ENCODE measurements at regions not wholly inside any gene's neighbourhood (a gene's known extent, or its start where the extent isn't known, plus 50 kb on each side); places are given as distances from the start of the nearest gene placed in this dataset.

- no peak overlapping the region for H4K8ac ChIP-seq (ENCODE audit: low read length)
- no peak overlapping the region for H2AK5ac ChIP-seq (ENCODE audit: low read length, severe bottlenecking)
These were observed 129.0 kb downstream of the LYPLAL1 start for GRCh38 chr1:219302697-219303096.

GRCh38 chr1:219299420-219299819 lies 125.7 kb downstream of the LYPLAL1 start:
- H3K79me1 ChIP-seq (replicated peaks; ENCODE audit: low read length, poor library complexity, severe bottlenecking) = no peaks in the 10 kb centered on the region
- H4K91ac ChIP-seq (ENCODE audit: low read length) = no peak overlapping the region
- H3K14ac ChIP-seq (ENCODE audit: low read length in 2 of 2) = no peak overlapping the region
- no peak overlapping the region for H2BK120ac ChIP-seq (ENCODE audit: low read depth, low read length)
- no peak for DNase-seq
- no peak overlapping the region for H3K27ac ChIP-seq (ENCODE audit: low read length, poor library complexity, severe bottlenecking)
- H2BK15ac ChIP-seq (ENCODE audit: low read depth, poor library complexity, severe bottlenecking) = no peak overlapping the region
- H2AFZ ChIP-seq (ENCODE audit: low read depth, low read length) = no peak overlapping the region
- no peak overlapping the region for H2BK12ac ChIP-seq (ENCODE audit: low read length in 2 of 2)
- no peak overlapping the region for H3K4ac ChIP-seq (ENCODE audit: low read depth in 1 of 2, low read length in 2 of 2)
- H2BK5ac ChIP-seq (ENCODE audit: low read depth, low read length, poor library complexity, severe bottlenecking) = peak overlapping the region; percentile 3
- 89% methylated on average over 4 of the region's 4 CpGs for WGBS
- no peak overlapping the region for H3K4me3 ChIP-seq (ENCODE audit: insufficient read depth in 1 of 2, low read depth in 1 of 2, low read length in 2 of 2)
- no peaks in the 10 kb centered on the region for H3K9me3 ChIP-seq (ENCODE audit: control insufficient read depth, low read length)
- peak overlapping the region; percentile 80 for H3K9ac ChIP-seq (ENCODE audit: low read length)
- no peak overlapping the region for H3K23ac ChIP-seq (ENCODE audit: low read length in 2 of 2)
- no peaks in the 10 kb centered on the region for H3K27me3 ChIP-seq (ENCODE audit: control insufficient read depth in 1 of 2, insufficient read depth in 1 of 2, low read length in 2 of 2)
- no peak overlapping the region for H2AK5ac ChIP-seq (ENCODE audit: low read length, severe bottlenecking)
- no peaks in the 10 kb centered on the region for H3K36me3 ChIP-seq (ENCODE audit: control insufficient read depth in 1 of 2, insufficient read depth in 2 of 2, low read depth in 1 of 2, low read length in 2 of 2)
- H3K4me1 ChIP-seq (ENCODE audit: control insufficient read depth, insufficient read depth, low read depth, low read length) = peaks cover 6% of the 10 kb centered on the region
- H4K8ac ChIP-seq (ENCODE audit: low read length) = no peak overlapping the region
- no peak overlapping the region for H3K18ac ChIP-seq (ENCODE audit: low read depth in 1 of 2, low read length in 2 of 2)
- H3K4me2 ChIP-seq (ENCODE audit: low read length, poor library complexity, severe bottlenecking) = no peak overlapping the region

More at GRCh38 chr1:219302697-219303096, 129.0 kb downstream of the LYPLAL1 start:
- Histone ChIP-seq H3K36me3 (ENCODE audit: control insufficient read depth in 1 of 2, insufficient read depth in 2 of 2, low read depth in 1 of 2, low read length in 2 of 2) (no peaks in the 10 kb centered on the region), H3K23ac (ENCODE audit: low read length in 2 of 2) (no peak overlapping the region), H3K4ac (ENCODE audit: low read depth in 1 of 2, low read length in 2 of 2) (no peak overlapping the region), H3K9ac (ENCODE audit: low read length) (no peak overlapping the region), H3K18ac (ENCODE audit: low read depth in 1 of 2, low read length in 2 of 2) (no peak overlapping the region), H2AFZ (ENCODE audit: low read depth, low read length) (no peak overlapping the region), H2BK12ac (ENCODE audit: low read length in 2 of 2) (no peak overlapping the region), H3K27ac (ENCODE audit: low read length, poor library complexity, severe bottlenecking) (no peak overlapping the region), H3K4me1 (ENCODE audit: control insufficient read depth, insufficient read depth, low read depth, low read length) (peaks cover 5% of the 10 kb centered on the region), H3K27me3 (ENCODE audit: control insufficient read depth in 1 of 2, insufficient read depth in 1 of 2, low read length in 2 of 2) (no peaks in the 10 kb centered on the region), H3K4me3 (ENCODE audit: insufficient read depth in 1 of 2, low read depth in 1 of 2, low read length in 2 of 2) (no peak overlapping the region), H3K9me3 (ENCODE audit: control insufficient read depth, low read length) (peaks cover 4% of the 10 kb centered on the region), H2BK15ac (ENCODE audit: low read depth, poor library complexity, severe bottlenecking) (no peak overlapping the region), H2BK5ac (ENCODE audit: low read depth, low read length, poor library complexity, severe bottlenecking) (no peak overlapping the region), H3K4me2 (ENCODE audit: low read length, poor library complexity, severe bottlenecking) (no peak overlapping the region), H4K91ac (ENCODE audit: low read length) (no peak overlapping the region), H2BK120ac (ENCODE audit: low read depth, low read length) (no peak overlapping the region), H3K14ac (ENCODE audit: low read length in 2 of 2) (no peak overlapping the region), H3K79me1 (replicated peaks; ENCODE audit: low read length, poor library complexity, severe bottlenecking) (no peaks in the 10 kb centered on the region)
- no CpG with 5 or more reads among the region's 1 CpG for WGBS
- no peak for DNase-seq

GRCh38 chr1:219298571-219299148 lies 125.0 kb downstream of the LYPLAL1 start:
- no peak overlapping the region for H2BK120ac ChIP-seq (ENCODE audit: low read depth, low read length)
- H2BK5ac ChIP-seq (ENCODE audit: low read depth, low read length, poor library complexity, severe bottlenecking) = no peak overlapping the region
- H3K18ac ChIP-seq (ENCODE audit: low read depth in 1 of 2, low read length in 2 of 2) = no peak overlapping the region
- no peak overlapping the region for H4K91ac ChIP-seq (ENCODE audit: low read length)
- H3K4me1 ChIP-seq (ENCODE audit: control insufficient read depth, insufficient read depth, low read depth, low read length) = peaks cover 6% of the 10 kb centered on the region
- H3K14ac ChIP-seq (ENCODE audit: low read length in 2 of 2) = no peak overlapping the region
- H3K23ac ChIP-seq (ENCODE audit: low read length in 2 of 2) = no peak overlapping the region
- H2BK15ac ChIP-seq (ENCODE audit: low read depth, poor library complexity, severe bottlenecking) = no peak overlapping the region
- H3K27me3 ChIP-seq (ENCODE audit: control insufficient read depth in 1 of 2, insufficient read depth in 1 of 2, low read length in 2 of 2) = no peaks in the 10 kb centered on the region
- no peaks in the 10 kb centered on the region for H3K36me3 ChIP-seq (ENCODE audit: control insufficient read depth in 1 of 2, insufficient read depth in 2 of 2, low read depth in 1 of 2, low read length in 2 of 2)
- H3K9ac ChIP-seq (ENCODE audit: low read length) = peak overlapping the region; percentile 80
- H3K9me3 ChIP-seq (ENCODE audit: control insufficient read depth, low read length) = no peaks in the 10 kb centered on the region
- no peak overlapping the region for H3K4me2 ChIP-seq (ENCODE audit: low read length, poor library complexity, severe bottlenecking)
- no peak overlapping the region for H3K4me3 ChIP-seq (ENCODE audit: insufficient read depth in 1 of 2, low read depth in 1 of 2, low read length in 2 of 2)
- H3K4ac ChIP-seq (ENCODE audit: low read depth in 1 of 2, low read length in 2 of 2) = no peak overlapping the region
- no peak overlapping the region for H2AK5ac ChIP-seq (ENCODE audit: low read length, severe bottlenecking)
- no peak overlapping the region for H2AFZ ChIP-seq (ENCODE audit: low read depth, low read length)
- no peak overlapping the region for H4K8ac ChIP-seq (ENCODE audit: low read length)
- peak overlapping the region; percentile 76 for H3K27ac ChIP-seq (ENCODE audit: low read length, poor library complexity, severe bottlenecking)
- no peak overlapping the region for H2BK12ac ChIP-seq (ENCODE audit: low read length in 2 of 2)
- no CpG with 5 or more reads among the region's 4 CpGs for WGBS
- no peaks in the 10 kb centered on the region for H3K79me1 ChIP-seq (replicated peaks; ENCODE audit: low read length, poor library complexity, severe bottlenecking)
- peak; percentile 68 for DNase-seq

GRCh38 chr1:219296430-219297355 lies 123.0 kb downstream of the LYPLAL1 start:
- no peaks in the 10 kb centered on the region for H3K9me3 ChIP-seq (ENCODE audit: control insufficient read depth, low read length)
- no peak overlapping the region for H3K4me3 ChIP-seq (ENCODE audit: insufficient read depth in 1 of 2, low read depth in 1 of 2, low read length in 2 of 2)
- 93% methylated on average over 5 of the region's 6 CpGs for WGBS
- no peaks in the 10 kb centered on the region for H3K79me1 ChIP-seq (replicated peaks; ENCODE audit: low read length, poor library complexity, severe bottlenecking)
- H3K9ac ChIP-seq (ENCODE audit: low read length) = peak overlapping the region; percentile 45
- DNase-seq = no peak
- H2AK5ac ChIP-seq (ENCODE audit: low read length, severe bottlenecking) = no peak overlapping the region
- no peak overlapping the region for H2BK12ac ChIP-seq (ENCODE audit: low read length in 2 of 2)
- no peak overlapping the region for H3K14ac ChIP-seq (ENCODE audit: low read length in 2 of 2)
- no peak overlapping the region for H4K91ac ChIP-seq (ENCODE audit: low read length)
- no peaks in the 10 kb centered on the region for H3K27me3 ChIP-seq (ENCODE audit: control insufficient read depth in 1 of 2, insufficient read depth in 1 of 2, low read length in 2 of 2)
- no peak overlapping the region for H2BK5ac ChIP-seq (ENCODE audit: low read depth, low read length, poor library complexity, severe bottlenecking)
- no peak overlapping the region for H3K23ac ChIP-seq (ENCODE audit: low read length in 2 of 2)
- H3K36me3 ChIP-seq (ENCODE audit: control insufficient read depth in 1 of 2, insufficient read depth in 2 of 2, low read depth in 1 of 2, low read length in 2 of 2) = no peaks in the 10 kb centered on the region
- H3K18ac ChIP-seq (ENCODE audit: low read depth in 1 of 2, low read length in 2 of 2) = no peak overlapping the region
- H3K4me2 ChIP-seq (ENCODE audit: low read length, poor library complexity, severe bottlenecking) = no peak overlapping the region
- no peak overlapping the region for H2BK120ac ChIP-seq (ENCODE audit: low read depth, low read length)
- peak overlapping the region; percentile 79 for H3K27ac ChIP-seq (ENCODE audit: low read length, poor library complexity, severe bottlenecking)
- no peak overlapping the region for H2BK15ac ChIP-seq (ENCODE audit: low read depth, poor library complexity, severe bottlenecking)
- H3K4ac ChIP-seq (ENCODE audit: low read depth in 1 of 2, low read length in 2 of 2) = no peak overlapping the region
- peaks cover 4% of the 10 kb centered on the region for H3K4me1 ChIP-seq (ENCODE audit: control insufficient read depth, insufficient read depth, low read depth, low read length)
- no peak overlapping the region for H4K8ac ChIP-seq (ENCODE audit: low read length)
- no peak overlapping the region for H2AFZ ChIP-seq (ENCODE audit: low read depth, low read length)

All from mesenchymal stem cell (in vitro differentiated cells and primary cell).